NCI-H524 treated with DMSO at 0.1 percent for 48 hours (cell line): ENCODE measurements at regions not wholly inside any gene's neighbourhood (a gene's known extent, or its start where the extent isn't known, plus 50 kb on each side); places are given as distances from the start of the nearest gene placed in this dataset.

Experiments used
- DNase-seq: peaks from one replicate; lab custom pipeline; 2025; lab: John Stamatoyannopoulos, UW

DNA sequence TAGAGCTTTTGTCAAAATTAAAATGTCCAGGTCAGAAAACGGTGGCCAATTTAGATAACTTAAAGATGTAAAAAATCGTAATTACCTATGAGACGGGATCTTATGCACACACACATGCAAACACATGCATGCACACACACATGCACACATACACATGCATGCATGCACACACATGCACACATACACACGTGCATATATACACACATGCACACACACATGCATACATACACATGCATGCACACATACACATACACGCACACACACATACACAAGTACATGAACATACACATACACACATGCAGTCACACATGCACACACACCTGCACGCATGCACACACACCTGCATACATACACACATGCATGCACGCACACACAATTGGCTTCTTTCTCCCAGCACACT lies 362.0 kb downstream of the IRX1 start:
- no peak for DNase-seq

DNA sequence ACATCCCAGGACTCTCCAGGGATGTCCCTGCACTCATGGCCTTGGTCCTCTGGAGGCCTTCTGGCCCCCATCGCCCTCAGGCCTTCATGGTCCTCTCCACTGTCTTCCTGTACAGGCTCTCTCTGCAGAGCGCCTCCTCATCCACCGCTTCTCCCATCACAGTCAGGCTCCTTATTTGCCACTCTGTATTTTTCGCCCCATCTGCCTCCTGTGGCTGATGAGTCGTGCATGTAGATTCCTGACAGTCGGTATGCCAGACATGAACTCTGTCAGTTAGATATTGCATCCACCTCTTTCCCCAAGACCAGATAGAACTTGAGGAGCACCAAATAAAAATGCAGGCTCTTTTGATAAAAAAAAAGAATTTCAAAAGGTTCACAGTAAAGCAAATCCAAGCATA lies 362.8 kb downstream of the IRX1 start:
- DNase-seq = no peak

DNA sequence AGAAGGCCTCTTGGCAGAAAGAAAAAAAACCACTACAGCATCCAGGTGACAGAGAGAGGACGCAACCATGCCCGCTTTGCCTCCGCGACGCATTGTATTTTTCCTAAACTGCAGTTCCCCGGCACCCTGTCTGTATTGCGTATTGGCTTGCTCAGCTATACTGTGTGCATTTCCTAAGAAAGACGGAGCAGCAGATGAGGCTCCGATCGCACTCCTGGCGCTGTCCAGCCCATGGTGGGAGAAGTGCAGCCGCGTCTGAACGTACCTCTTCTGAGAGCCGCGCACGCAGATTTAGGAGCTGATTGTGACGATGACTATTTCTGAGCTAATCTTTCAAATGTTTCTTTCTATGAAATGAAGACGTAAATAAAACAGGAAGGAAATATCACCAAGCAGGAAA lies 366.5 kb downstream of the IRX1 start:
- no peak for DNase-seq

DNA sequence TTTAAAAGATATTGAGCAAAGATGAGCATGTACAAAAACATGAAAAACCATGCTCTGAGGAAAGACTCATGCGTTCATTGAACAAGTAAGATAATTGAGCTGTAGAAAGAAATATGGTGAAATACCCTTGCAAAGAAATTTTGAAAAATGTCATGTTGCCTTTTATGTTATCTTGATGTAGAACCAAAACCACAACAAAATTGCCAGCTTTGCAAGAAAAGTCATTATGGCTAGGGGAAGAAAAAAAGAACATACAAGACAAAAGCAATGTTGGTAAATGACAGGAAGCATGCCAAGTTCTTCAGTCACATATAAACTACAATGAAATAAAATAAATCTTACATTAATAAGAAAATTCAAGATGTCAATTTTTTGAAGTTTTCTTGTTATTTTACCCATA lies 368.0 kb downstream of the IRX1 start:
- no peak for DNase-seq

DNA sequence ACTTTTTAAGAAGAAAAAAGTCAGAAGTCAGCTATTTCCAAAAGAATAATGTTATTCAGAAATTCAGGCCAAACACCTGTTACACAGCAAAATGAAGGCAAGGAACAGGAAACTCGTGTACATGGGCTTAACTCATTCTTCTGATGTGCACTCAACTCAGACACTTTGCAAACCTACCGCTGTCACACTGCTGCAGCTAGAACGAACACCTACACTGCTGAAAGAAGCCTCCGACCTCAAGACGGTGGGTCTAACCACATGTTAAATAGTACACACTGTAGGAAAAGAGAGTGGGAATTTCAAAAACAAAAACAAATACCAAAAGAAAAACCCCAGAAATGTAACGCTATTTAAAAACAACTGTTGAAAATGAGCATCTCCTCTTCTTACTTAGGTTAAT lies 384.5 kb downstream of the IRX1 start:
- DNase-seq = no peak

DNA sequence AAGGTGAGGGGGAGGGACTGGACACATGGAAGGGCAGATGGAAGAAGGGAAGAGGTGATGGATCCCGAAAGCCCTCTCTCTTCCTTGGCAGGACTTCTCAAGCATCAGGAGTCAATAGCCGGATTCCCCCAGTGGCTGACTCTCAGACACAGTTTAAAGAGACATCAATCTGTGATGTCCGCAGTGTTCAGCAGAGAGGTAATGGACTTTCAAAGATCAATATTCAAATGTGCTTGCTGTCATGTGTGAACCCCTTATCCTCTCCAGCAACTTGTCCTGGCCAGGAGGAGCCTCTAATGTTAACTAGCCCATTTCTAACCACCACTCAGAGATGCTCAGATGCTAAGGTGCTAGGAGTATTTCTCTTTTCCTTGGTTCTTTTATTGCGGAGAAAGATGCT lies 392.2 kb downstream of the IRX1 start:
- peak; percentile 67 for DNase-seq

DNA sequence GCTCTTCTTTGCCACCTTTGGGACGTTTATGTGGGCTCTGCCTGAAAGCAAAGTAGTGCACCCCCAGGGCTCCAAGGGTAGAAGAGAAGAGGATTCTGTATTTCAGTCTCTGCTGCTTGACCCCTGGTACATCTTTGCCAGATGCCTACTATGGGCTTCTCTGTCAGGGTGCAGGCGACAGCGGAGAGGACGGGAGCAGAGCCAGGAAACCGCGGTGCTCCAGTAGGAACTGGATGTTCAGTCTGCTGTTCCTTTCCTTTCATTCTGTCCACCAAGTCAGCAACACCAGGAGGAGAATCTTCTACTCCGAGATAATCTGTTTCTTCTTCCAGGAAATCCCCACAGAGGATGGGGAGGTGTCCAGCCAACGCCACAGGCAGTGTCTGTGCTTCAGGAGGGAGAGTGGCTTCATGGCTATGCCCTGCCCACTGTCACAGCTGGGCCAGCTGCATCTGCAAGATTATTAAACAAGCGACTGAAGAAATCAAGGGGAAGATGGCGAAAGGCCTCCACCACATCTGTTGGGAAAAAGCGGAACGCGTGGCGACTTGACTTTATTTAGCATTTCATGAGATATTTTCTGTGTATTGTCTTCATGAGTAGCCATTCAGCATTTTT lies 398.3 kb downstream of the IRX1 start:
- no peak for DNase-seq

DNA sequence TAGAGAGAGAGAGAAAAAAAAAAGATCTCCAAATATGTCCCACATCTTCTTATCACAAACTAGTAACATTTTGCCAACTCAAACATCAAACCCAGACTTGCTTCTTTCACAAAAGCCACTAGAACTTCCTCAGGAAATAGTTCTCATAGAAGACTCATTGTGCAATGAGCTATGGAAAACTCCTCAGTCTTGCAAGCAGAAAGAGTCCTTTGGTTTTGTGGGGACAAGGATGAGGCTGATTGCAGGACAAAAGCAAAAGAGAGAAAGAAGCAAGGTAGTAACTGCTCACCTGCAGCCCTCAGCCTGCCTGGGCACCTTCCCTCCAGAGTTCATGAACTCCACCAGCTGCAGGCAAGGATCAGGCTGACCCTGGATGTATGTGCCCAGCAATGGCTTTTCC lies 399.0 kb downstream of the IRX1 start:
- DNase-seq = no peak

DNA sequence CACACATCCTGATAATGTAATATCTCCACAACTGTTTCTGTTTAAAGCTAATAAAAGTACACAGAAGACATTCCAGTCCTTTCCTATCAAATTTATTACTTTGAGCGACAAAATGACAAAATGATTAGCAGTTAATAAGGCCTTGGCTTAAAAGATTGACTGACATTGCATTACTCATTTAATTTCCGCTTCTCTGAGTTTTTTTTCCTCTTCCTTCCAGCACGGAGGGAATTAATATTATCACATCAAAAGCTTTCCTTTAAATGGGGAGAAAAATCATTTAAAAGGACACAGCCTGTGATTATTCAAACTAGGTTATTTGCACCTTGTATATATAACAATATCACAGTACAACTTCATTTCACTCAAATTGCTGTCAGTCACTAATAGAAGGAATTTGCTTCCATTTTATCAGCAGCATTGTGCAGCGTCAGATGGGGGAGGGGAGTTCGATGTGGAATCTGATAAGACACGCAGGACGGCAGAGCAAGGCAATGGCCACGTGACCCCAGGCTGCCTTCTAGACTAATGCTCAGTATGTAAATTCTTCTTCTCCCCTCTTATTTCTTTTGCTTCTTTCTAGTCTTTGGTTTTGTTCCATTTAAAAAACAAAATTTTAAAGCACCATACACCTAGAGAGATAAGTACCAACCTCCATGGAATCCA lies 400.5 kb downstream of the IRX1 start:
- no peak for DNase-seq

DNA sequence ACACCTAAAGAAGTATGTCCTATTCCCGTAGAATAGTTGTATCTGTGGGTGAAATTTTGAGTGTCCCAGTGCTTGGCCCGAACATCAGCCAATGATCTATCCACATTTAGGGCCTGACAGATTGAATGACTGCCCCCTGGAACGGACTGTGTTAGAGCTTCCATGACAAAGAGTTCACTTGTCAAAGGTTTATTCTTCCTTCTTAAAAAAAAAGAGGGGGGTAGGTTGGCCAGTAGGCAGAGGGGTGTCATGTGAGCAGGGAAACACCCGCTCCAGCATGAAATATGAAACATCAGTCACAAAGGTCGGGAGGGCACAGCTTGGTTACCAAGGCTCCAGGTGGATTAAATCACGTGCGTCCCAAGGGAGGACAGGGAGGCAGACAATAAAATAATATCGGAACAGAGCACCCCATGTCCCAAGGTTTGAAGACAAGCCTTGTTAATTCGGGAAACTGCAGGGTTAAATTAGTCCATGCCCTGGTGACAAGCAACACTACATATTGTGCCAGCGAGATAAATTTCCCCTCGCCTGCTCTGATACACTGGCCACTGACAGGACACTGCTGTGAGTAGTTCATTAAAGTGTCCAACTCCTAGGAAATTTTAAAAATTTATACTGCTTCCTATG lies 401.2 kb downstream of the IRX1 start:
- peak; percentile 8 for DNase-seq

DNA sequence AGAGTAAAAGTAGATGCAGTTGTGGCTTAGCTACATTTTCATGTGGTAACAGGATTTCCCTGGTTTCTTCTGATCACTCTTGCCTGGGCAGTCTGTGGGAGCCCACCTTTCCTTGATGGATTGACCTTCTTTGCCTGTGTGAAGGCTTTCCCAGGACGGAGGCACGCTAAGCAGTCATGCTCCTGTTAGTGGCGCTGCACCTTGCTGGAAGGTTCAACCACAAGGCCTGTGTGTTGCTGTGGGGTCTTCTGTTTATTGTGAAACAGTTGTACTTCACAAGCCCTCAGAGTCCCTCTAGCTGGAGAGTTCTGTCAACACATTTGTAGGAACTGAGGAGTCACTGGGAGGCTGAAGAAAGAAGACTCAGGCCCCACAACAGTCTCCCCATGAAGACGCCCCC lies 402.0 kb downstream of the IRX1 start:
- no peak for DNase-seq

DNA sequence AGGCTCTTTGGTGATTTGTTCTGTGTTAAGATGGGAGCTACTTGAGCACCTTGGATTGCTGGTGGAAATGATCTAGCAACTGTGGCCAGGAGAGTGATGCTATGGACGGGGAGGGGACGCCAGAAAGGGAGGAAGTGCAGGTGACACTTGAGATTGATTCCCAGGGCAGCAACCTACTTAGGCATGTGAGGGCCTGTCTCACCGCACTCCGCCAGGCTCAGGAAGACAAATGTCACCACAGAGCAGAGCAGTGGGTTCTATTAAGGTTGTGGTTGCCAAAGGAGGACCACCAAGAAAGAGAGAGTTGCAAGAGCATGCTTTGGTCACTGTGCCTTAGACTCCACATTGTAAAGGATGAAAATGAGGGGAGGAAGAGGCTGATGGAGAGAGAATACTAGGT lies 404.3 kb downstream of the IRX1 start:
- DNase-seq = no peak

DNA sequence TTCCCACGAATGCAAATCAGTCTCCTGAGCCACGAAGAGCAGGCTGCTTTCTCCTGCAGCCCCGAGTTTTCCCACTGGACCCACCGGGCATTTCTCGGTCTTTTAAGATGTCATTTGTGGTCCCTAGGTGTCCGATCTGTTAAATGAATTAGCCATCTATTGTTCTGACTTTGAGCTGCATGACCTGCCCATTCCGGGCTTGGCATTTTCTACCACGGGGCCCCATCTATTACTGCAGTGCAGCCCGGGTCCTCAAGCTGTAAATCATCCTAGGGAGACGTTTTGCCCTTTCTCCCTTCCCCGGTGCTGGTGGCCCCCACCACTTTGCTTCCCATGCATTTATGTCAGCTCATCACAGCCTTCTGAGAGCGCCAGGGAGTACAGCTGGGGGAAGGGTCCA lies 405.4 kb downstream of the IRX1 start:
- DNase-seq = no peak

DNA sequence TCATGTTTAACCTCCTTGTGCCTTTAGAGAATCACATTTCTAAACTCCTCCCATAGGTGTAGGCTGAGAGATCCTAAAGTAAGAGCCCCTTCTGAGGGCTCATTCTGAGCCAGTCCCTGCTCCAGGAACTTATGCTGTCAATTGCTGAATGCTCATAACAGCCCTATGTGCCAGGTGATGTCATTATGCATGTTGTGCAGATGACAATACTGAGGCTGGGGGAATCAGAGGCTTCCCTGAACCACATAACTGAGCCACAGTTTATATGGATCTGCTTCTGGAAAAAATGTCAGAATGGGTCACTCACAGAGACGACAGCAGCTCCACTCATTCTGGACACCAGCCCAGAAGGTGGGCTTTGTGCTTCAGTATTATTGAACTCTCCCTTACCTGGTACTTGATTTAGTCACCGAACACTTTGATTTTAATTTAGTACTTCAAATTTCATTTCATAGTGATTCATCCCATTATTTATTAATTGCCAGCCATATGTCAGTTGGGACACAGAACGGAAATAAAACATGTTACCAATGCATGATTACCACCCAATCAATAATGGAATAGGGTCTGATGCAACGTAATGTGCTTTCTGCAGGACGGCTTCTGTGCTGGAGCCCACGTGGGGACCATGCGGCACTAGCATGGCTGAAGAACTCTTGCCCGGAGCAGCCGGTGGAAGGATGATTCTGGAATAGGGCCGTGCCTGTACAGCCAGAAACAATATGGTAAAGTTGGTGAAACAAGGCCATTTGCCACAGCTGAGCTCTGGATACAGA lies 406.3 kb downstream of the IRX1 start:
- no peak for DNase-seq

DNA sequence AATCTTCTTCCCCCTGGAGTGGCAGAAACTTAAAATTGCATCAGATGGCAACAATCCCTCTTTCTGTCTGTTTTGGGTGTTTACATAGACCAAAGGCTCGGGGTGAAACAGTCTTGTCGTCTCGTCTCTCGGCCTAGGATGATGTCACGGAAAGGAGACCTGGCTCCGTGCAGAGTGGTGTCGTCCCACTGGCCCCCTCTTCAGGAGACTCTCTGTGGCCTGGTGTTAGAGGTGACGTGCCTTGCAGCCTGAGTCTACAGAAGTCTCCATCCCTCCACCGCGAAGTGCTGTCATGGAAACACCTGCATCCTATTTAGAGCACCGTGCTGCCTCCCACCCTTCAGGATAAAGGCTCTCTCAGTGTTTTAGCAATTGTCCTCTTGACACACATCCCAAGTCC lies 409.7 kb downstream of the IRX1 start:
- DNase-seq = no peak

DNA sequence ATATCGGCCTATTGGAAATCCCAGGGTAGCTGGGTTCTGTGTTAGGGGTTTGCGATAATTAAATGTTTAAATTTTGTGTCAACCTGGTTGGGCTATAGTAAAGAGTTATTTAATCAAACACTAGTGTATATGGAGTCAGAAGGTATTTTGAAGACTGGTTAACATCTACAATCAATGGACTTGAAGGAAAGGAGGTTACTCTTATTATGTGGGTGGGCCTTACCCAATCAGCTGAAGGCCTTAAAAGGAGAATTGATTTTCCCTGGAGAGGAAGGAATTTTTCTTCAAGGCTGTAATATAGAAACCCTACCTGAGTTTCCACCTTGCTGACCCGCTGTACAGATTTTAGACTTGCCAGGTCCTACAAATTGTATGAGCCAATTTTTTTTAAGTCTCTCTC lies 411.4 kb downstream of the IRX1 start:
- no peak for DNase-seq

DNA sequence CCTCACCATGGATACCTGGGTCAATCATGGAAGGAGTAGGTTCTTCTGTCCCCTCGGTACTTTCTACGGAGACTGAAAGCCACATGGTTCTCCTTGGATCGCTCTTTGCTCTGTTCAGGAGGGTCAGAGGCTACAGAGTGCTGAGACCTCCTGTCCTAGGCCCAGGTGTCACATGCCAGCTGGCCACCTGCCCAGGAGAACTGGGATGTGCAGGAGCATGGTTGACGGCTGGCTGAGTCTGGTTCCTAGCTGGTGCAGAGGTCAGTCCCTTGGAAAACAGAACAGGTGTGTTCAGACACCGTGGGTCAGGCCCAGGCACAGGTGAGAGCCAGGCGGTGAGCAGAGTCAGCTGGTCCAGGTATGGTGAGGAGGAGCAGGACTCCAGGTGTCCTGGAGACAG lies 416.3 kb downstream of the IRX1 start:
- no peak for DNase-seq

DNA sequence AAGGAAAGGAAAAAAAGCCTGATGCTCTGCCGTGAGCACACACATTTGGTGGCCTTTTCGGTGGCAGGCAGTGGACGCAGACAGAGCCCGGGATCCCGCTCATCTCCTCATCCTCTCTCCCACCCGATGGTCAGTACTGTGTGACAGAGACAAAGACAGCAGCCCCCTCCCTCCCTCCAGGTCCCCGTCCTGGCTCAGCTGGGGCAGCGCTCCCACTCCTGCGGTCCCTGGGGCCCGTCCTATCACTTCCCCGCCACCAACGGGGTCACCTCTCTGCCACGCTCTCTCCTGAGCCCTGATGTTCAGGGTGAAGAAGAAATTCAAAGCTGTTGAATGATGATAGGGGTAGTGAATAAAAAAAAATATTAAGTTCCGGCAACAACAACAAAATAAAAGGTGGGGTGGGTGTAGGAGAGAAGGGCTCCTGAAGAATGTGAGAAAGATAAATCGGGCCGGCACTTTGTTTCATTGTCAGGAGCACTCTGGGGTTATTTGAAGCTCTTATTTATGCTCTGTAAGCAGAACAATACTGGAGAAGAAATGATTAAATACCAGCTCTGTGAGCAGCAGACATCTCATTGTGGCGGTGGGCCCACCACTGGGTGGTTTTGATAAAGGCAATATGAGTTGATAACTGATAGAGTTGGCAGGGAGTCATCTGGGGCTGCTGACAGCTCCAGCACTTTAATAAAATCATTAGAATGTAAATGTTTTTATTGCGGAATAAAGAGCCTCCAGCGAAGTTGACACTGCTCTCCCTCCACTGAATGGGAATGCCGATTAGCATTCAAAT lies 417.7 kb downstream of the IRX1 start:
- DNase-seq = no peak

DNA sequence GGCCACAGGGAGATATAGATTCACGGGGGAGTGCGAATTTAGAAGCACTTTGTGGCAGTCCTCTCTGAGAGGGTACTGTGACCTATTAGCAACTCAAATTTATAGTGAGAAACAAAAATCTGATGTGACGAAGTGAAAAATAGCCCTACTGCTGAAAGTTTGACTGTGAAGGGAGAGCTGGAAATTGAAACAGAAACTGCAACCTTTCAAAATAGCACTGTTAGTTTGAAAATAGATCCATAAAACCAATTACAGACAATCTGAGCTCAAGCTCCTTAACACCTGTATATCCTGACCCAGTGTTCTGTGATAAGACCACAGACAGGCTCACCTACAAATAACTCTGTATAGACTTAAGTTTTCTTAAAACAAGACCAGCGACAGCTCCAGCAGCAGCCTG lies 420.1 kb downstream of the IRX1 start:
- no peak for DNase-seq

DNA sequence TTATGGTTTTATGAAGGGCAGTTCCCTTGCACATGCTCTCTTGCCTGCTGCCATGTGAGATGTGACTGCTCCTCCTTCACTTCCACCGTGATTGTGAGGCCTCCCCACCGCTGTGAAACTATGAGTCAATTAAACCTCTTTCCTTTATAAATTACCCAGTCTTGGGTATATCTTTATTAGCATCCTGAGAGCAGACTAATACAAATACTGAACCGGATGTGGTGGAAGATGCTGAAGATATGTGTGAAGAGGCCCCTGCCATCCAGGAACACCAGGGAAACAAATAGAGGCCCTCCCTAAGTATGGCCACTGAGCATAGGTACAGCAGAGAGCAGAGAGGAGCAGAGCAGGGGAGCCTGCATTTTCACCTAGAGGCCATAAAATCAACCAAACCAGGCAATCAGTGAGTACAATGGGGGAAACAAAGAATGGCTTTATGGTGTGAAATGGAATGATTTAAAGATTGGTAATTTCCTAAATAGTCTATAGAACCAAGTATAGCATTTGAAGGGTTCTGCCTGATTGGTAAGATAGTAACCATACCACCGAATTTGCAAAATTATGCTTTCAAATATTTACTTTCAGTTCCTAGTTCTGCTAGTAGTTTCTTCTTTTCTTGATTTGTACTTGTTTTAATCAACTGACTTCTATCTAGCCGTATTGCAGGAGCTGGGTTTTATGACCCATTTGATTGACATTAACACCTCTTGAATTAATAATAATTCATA lies 421.6 kb downstream of the IRX1 start:
- DNase-seq = no peak

DNA sequence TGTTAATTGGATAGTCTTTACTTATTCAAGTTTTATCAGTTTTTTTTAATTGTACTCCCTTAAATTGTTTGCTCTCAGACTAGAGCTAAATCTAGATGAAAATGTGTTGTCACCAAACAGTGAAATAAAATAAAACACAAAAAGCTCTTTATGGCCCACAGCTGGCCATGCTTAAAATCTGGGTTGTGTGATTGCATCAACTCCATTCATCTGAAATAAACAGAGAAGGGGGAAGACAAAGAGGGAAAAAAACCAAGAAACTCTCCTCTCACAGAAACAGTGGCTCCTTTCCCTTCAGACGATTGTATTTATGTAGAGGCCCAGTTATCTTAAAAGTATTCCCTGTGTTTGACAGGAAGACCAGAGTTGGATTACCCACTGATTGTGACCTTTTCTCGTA lies 422.4 kb downstream of the IRX1 start:
- no peak for DNase-seq
